22Rv1 (cell line): ENCODE measurements at regions not wholly inside any gene's neighbourhood (a gene's known extent, or its start where the extent isn't known, plus 50 kb on each side); places are given as distances from the start of the nearest gene placed in this dataset.

ENCODE experiments used
- ZFX ChIP-seq: fragments of 450-650 bp; IDR thresholded peaks from 2 replicates; pipeline ENCODE4 v1.6.1; 2017; ENCODE audit warnings: antibody characterized with exemption, borderline replicate concordance
- TF ChIP-seq, protein P1 (sequence below): fragments of 450-650 bp; IDR thresholded peaks from 2 replicates; pipeline ENCODE4 v1.5.1; 2017; ENCODE audit warnings: mild to moderate bottlenecking

DNA sequence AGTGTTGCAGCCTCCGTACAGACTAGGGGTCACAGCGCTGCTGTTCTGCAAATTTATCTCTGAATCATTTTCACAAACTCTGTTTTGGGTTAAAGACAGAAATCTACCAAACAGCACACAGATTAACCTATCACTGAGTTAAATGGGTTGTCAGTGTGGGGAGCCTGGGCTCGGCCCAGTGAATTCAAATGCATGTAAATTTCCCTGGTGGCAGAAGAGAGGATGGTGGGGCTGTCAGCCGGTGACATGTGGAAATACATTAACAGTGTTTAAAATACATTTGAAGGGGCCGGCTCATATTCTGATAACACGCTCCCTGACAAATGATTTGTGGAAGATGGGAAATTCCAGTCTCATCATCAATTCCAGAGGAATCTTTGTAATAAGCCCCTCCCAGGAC is 309.6 kb upstream of the MKI67 start:
- TF ChIP-seq, protein P1, sequence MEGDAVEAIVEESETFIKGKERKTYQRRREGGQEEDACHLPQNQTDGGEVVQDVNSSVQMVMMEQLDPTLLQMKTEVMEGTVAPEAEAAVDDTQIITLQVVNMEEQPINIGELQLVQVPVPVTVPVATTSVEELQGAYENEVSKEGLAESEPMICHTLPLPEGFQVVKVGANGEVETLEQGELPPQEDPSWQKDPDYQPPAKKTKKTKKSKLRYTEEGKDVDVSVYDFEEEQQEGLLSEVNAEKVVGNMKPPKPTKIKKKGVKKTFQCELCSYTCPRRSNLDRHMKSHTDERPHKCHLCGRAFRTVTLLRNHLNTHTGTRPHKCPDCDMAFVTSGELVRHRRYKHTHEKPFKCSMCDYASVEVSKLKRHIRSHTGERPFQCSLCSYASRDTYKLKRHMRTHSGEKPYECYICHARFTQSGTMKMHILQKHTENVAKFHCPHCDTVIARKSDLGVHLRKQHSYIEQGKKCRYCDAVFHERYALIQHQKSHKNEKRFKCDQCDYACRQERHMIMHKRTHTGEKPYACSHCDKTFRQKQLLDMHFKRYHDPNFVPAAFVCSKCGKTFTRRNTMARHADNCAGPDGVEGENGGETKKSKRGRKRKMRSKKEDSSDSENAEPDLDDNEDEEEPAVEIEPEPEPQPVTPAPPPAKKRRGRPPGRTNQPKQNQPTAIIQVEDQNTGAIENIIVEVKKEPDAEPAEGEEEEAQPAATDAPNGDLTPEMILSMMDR, result no peak
- TF ChIP-seq ZFX, result no peak
